IPS-NIHi7 (cell line): ENCODE measurements at regions not wholly inside any gene's neighbourhood (a gene's known extent, or its start where the extent isn't known, plus 50 kb on each side); places are given as distances from the start of the nearest gene placed in this dataset.
"Not testable (repeated sequence)": the region's sequence is repeated elsewhere in the genome, so short reads cannot be mapped to it uniquely, and the experiment has no call there.

Source experiments
- DNase-seq: peaks from one replicate; pipeline ENCODE4 v3.0.0; 2012; ENCODE audit warnings: mixed read lengths; ENCODE audit errors: extremely low spot score

GRCh38 chr7:69467826-69468225 is 130.4 kb upstream of the AUTS2 start:
- DNase-seq: no peak

- DNase-seq: no peak
These were observed 121.9 kb upstream of the AUTS2 start for GRCh38 chr7:69476416-69476815.

- no peak for DNase-seq
These were observed 115.6 kb upstream of the AUTS2 start for GRCh38 chr7:69482676-69483075.

- no peak for DNase-seq
These were observed 108.7 kb upstream of the AUTS2 start for GRCh38 chr7:69489533-69489932.

GRCh38 chr7:69498671-69499070 is 99.6 kb upstream of the AUTS2 start:
- DNase-seq: no peak

- DNase-seq: no peak
These were observed 95.9 kb upstream of the AUTS2 start for GRCh38 chr7:69502358-69502757.

- DNase-seq: no peak
These were observed 93.4 kb upstream of the AUTS2 start for GRCh38 chr7:69504733-69505420.

GRCh38 chr7:69508736-69509135 is 89.5 kb upstream of the AUTS2 start:
- no peak for DNase-seq

- no peak for DNase-seq
These were observed 88.2 kb upstream of the AUTS2 start for GRCh38 chr7:69510114-69510513.

GRCh38 chr7:69515495-69516212 is 82.6 kb upstream of the AUTS2 start:
- DNase-seq: no peak

GRCh38 chr7:69516238-69516820 is 81.9 kb upstream of the AUTS2 start:
- DNase-seq: no peak

GRCh38 chr7:69517985-69518704 is 80.1 kb upstream of the AUTS2 start:
- peak; percentile 67 for DNase-seq

- no peak for DNase-seq
These were observed 79.6 kb upstream of the AUTS2 start for GRCh38 chr7:69518705-69519077.

- DNase-seq: no peak
These were observed 71.7 kb upstream of the AUTS2 start for GRCh38 chr7:69526570-69526969.

GRCh38 chr7:69527706-69528105 is 70.6 kb upstream of the AUTS2 start:
- no peak for DNase-seq

- DNase-seq: no peak
These were observed 67.2 kb upstream of the AUTS2 start for GRCh38 chr7:69531050-69531449.

GRCh38 chr7:69534461-69535041 is 63.7 kb upstream of the AUTS2 start:
- peak; percentile 62 for DNase-seq

- DNase-seq: no peak
These were observed 60.6 kb upstream of the AUTS2 start for GRCh38 chr7:69537691-69538090.

- no peak for DNase-seq
These were observed 58.7 kb upstream of the AUTS2 start for GRCh38 chr7:69539531-69539930.

- DNase-seq: no peak
These were observed 58.0 kb upstream of the AUTS2 start for GRCh38 chr7:69540287-69540686.

- DNase-seq: not testable (repeated sequence)
These were observed 56.4 kb upstream of the AUTS2 start for GRCh38 chr7:69541779-69542432.

- DNase-seq: no peak
These were observed 53.1 kb upstream of the AUTS2 start for GRCh38 chr7:69545175-69545574.
